HG02763 (cell line): ENCODE measurements at regions not wholly inside any gene's neighbourhood (a gene's known extent, or its start where the extent isn't known, plus 50 kb on each side); places are given as distances from the start of the nearest gene placed in this dataset.
"Not testable (repeated sequence)": the region's sequence is repeated elsewhere in the genome, so short reads cannot be mapped to it uniquely, and the experiment has no call there.

Experiments used
- ATAC-seq: cut with Tn5 transposase; IDR thresholded peaks from one replicate; pipeline ENCODE4 v1.9.1; 2021; ENCODE audit warnings: mild to moderate bottlenecking, moderate library complexity; ENCODE audit not compliant: unreplicated experiment

DNA sequence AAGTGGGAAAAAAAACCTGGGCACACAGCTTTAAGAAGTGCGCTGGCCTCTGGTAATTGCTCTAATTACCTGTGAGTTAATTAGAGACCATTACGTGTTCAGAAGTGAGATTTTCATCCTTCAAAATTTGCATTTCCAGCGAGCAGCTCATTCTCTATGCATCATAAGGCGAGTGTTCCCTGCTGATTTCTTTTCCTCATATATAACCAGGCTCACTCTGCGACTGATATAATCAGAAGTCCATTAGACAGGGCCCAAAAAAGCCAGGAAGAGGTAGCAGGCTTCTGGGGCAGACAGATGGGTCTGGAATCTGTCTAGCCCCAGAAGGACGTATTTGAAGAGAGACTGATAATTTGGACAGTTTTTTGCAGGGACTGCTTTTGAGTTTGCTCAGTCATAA, 158.7 kb downstream of the MTHFS start:
- no peak for ATAC-seq

DNA sequence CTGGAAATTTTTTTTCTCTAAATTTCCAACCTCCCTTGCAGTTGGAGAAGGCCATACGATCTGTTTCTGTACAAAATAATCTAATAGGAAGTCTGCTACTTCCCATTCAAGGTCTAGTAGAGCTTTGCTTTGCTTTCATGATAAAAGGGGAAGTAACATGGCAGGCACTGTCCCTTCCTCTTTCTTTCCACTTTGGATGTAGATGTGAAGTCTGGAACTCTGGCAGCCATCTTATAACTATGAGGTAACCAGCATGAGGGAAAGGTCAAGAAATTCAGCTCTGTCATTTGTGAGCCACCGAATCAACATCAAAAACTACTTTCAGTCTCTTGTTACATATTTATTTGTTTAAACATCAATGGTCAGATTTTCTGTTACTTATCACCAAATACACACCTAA, 156.3 kb downstream of the MTHFS start:
- ATAC-seq: no peak

DNA sequence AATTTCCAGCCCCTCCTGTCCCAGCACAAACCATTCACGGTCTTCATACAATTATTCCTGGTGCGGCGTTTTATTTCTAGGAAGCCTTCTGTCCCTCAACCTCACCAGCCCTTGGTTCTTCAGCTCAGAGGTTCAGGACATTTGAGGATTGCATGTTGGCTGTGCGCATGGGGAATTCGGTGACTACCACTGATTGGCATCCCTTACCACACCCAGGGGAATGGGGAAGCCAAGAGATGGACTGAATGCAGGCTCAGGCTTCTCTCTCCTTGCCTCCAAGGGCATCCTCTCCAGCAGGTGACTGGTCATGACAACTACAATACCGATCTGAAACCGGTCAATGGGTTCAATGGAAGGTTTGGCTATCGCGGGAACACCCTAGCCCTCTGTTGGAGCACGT, 153.8 kb downstream of the MTHFS start:
- no peak for ATAC-seq

DNA sequence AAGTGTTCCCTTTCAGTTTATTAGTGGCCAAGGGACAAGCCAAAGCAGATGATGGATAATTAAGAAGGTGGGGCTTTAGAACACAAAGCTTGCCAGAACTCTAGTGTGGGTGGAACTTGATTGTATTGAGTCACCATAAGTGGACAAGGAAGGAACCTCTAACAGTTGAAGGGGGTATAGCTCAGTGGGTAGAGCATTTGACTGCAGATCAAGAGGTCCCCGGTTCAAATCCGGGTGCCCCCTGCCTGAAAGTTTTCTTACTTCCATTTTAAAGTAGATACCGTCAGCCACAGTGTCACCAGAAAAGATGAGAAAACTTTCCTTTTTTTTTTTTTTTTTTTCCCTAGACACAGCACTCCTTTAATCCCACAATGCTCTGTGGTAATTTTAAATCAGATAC, 152.3 kb downstream of the MTHFS start:
- ATAC-seq: not testable (repeated sequence)

DNA sequence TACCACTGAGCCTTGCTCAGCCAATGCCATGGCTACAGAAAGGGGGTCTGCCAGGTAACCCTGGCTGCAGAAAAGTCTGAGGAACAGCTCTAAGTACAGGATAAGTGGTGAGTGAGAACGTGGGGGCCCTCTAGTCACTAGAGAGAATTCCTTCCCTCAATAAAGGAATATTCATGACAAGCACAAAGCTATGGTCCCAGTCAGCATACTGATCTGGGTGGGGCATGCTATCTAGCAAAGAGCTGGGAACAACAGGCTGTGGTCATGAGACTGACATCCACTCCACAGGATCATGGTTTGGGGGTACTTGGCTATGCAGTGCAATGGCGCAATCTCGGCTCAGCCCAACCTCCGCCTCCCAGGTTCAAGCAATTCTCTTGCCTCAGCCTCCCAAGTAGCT, 140.4 kb downstream of the MTHFS start:
- ATAC-seq: no peak

DNA sequence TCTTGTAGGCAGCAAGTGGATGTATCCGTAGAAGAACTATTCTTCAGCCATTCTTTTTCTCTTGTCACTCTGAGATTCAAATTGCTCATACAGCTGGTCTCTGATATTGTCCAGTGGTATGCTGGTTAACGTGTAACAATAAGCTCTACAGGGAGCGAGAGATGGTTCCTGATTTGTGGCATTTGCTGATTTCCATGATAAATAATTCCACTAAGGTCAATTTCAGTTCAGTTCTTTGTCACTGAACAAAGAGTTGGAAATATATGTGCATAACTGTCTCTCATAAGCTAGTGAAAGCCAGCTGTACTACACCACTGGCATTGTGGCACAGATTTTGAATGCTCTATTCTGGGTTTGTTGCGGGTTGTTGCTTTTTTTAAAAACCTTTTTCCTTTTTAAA, 131.7 kb downstream of the MTHFS start:
- no peak for ATAC-seq

DNA sequence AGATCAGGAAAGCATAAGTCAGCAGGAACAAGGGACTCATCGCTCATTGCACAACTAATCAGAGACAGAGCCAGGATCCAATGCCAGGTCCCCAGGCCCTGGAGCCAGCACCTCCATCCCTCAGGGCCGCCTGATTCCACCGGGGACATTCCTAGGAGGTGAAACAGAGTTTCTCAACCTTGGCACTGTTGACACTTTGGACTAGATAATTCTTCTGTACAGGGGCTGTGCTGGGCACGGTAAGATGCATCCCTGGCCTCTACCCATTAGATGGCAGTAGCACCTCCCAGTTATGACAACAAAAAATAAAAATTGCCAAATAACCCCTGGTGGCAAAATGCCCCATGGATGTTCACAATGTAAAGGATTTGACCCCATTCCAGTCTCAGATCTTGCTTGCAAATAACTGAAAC, 127.7 kb downstream of the MTHFS start:
- no peak for ATAC-seq

DNA sequence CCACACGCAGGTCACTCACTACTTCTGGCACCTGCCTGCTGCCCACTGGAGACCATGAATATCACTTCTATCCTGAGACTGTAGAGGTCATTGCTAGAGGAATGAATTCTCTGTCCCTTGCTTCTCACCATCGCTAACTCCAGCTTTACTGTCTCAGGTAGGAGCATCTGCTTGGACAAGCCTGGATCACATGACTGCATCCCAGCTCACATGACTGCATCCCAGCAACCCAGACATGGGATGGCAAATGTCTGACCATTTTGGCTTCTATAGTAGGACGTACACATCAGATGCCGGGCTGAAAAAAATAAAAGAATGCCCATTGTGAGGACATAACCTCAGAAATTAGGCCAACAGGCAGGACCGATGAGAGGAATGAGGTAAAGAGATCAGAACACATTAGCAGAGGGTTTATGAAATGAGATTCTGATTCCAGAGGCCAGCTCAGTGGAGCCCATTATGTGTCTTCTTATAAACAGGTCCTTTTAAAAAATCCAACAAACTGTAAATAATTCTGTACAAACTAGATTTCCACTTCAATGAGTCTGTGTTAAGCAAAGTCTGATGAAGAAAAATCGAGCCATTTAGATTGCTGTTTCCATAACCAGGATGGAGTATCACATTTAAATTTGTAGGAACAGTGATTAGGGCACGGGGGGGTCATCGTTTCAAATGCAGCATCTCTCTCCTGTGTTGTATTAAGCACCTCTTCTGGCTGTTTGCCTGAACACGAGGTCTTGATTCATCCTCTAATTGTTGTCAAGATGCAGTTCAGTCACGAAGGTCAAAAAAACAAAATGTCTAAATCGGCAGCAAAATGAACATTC, 126.7 kb downstream of the MTHFS start:
- ATAC-seq: no peak

DNA sequence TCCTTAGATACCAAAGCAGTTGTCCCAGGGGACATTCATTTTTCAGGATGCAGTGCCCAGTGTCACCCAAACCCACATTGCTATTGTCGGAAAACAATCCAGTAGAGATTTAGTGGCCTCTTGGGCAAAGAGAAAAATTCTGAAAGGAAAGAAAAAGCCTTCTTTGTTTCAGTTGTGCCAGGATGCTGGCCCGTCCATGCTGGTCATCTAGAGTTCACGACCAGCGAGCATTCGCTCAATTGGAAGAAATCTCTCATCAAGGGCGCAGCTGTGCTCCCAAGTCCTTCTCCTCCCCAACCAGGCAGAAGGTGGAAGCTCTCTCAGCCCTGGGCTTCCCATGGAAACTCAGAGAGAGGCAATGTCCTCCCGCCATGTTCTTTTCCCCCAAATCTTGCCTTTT, 123.7 kb downstream of the MTHFS start:
- no peak for ATAC-seq

DNA sequence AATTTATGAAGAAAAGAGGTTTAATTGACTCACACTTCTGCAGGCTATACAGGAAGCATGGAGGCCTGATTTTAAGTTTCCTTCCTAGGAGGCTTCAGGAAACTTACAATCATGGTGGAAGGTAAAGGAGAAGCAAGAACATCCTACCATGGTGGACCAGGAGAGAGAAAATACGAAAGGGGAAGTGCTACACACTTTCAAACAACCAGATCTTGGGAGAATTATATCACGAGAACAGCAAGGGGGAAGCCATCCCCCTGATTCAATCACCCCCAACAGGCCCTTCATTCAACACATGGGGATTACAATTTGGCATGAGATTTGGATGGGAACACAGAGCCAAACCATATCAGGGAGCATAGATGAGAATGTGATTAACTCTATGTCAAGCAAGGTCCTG, 121.0 kb downstream of the MTHFS start:
- ATAC-seq: no peak

DNA sequence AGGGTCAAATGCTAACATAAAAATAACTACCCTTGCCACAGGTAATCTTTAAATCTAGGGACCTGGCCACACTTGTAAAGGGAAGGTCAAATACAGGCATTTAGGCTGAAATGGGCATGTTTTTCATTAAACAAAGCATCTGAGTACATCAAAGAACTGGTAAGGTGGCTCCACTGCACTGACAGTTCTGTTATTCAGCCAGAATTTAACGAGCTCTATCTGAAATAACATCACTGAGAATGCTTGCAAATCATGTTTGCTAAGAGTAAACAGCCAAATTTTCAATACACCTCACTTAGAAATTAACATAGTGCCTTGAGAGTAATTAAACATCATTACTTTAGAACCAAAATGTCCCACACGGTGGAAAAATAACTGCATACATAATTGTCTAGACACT, 118.9 kb downstream of the MTHFS start:
- no peak for ATAC-seq

DNA sequence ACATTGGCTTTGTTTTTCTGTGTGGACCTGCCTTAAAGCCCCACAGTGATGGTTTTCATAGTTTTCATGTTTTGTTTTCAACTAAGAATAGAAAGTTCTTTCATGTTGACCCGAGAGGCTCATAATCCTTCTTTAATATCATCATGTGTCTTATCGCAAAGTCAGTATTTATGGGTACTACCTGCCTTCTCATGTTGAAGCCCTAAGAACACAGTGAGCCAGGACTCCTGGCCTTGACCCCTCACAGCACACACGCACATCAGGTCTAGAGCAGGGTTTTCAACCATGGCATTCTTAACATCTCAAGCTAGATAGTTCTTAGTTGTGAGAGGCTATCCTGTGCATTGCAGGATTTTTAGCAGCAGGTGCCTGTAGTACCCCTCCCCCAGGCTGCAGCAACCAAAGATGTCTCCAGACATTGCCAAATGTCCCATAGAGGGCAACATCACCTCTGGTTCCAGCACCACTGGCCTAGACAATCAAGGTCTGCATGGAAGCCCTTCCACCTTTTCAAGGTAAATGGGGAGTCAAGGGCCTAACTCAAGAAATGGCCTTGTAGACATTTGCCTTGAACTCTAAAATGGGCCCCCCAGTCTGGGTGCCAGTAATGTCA, 118.3 kb downstream of the MTHFS start:
- no peak for ATAC-seq

DNA sequence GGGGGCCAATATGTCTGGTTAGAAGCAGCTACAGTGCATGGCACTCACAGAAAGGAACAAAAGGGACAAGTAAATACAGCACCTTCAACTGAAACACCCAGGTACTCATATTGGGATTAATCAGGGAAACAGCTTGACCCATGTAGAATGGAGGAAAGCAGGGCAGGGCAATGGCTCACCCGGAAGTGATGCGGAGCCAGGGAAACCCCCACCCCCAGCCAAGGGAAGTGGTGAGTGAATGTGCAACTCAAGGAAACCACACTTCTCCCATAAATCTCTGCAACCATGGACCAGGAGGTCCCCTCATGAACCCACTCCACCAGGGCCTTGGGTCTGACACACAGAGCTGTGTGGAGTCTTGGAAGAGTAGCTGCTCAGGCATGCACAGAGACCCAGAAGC, 117.1 kb downstream of the MTHFS start:
- ATAC-seq: no peak

DNA sequence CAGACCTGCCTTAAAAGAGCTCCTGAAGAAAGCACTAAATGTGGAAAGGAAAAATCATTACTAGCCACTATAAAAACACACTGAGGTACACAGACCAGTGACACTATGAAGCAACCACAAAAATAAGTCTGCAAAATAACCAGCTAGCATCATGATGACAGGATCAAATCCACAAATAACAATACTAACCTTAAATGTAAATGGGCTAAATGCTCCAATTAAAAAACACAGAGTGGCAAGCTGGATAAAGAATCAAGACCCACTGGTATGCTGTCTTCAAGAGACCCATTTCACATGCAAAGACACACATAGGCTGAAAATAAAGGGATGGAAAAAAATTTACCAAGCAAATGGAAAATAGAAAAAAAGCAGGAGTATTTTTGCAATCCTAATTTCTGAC, 114.5 kb downstream of the MTHFS start:
- ATAC-seq: not testable (repeated sequence)
